ENCODE measurements at regions not wholly inside any gene's neighbourhood (a gene's known extent, or its start where the extent isn't known, plus 50 kb on each side); places are given as distances from the start of the nearest gene placed in this dataset.

- no peaks in the 10 kb centered on the region for H3K9me3 ChIP-seq
- DNase-seq = no peak
- no peak for TF ChIP-seq CTCF (IDR thresholded peaks at IDR 0.05)
- ATAC-seq = no peak
- no peaks in the 10 kb centered on the region for H3K36me3 ChIP-seq
- no peaks in the 10 kb centered on the region for H3K27me3 ChIP-seq (ENCODE audit: low read depth)
- no peaks in the 10 kb centered on the region for H3K4me1 ChIP-seq
- H3K27ac ChIP-seq = no peak overlapping the region
- intact Hi-C loops (cut with DNase I) = no loop called here
- no peak overlapping the region for H3K4me3 ChIP-seq
Observed at GRCh38 chr2:81894451-81894990, 1590.0 kb upstream of the LRRTM1 start.

- intact Hi-C loops (cut with DNase I) = no loop called here
- no peak overlapping the region for H3K27ac ChIP-seq
- no peaks in the 10 kb centered on the region for H3K9me3 ChIP-seq
- no peaks in the 10 kb centered on the region for H3K4me1 ChIP-seq
- no peaks in the 10 kb centered on the region for H3K27me3 ChIP-seq (ENCODE audit: low read depth)
- H3K36me3 ChIP-seq = no peaks in the 10 kb centered on the region
- ATAC-seq (no peak), DNase-seq (no peak)
- H3K4me3 ChIP-seq = no peak overlapping the region
- TF ChIP-seq CTCF (IDR thresholded peaks at IDR 0.05) = no peak
Observed at GRCh38 chr2:81876624-81877023, 1572.1 kb upstream of the LRRTM1 start.

GRCh38 chr2:81872006-81872405, 1567.5 kb upstream of the LRRTM1 start:
- ATAC-seq (no peak), DNase-seq (no peak)
- no peaks in the 10 kb centered on the region for H3K4me1 ChIP-seq
- no peaks in the 10 kb centered on the region for H3K9me3 ChIP-seq
- H3K4me3 ChIP-seq = no peak overlapping the region
- no peaks in the 10 kb centered on the region for H3K36me3 ChIP-seq
- no peak overlapping the region for H3K27ac ChIP-seq
- intact Hi-C loops (cut with DNase I) = no loop called here
- TF ChIP-seq CTCF (IDR thresholded peaks at IDR 0.05) = no peak
- no peaks in the 10 kb centered on the region for H3K27me3 ChIP-seq (ENCODE audit: low read depth)

GRCh38 chr2:81870119-81870518, 1565.6 kb upstream of the LRRTM1 start:
- DNase-seq (no peak), ATAC-seq (no peak)
- H3K27me3 ChIP-seq (ENCODE audit: low read depth) = no peaks in the 10 kb centered on the region
- TF ChIP-seq CTCF (IDR thresholded peaks at IDR 0.05) = no peak
- no peak overlapping the region for H3K4me3 ChIP-seq
- no peak overlapping the region for H3K27ac ChIP-seq
- H3K9me3 ChIP-seq = no peaks in the 10 kb centered on the region
- no peaks in the 10 kb centered on the region for H3K4me1 ChIP-seq
- intact Hi-C loops (cut with DNase I) = no loop called here
- H3K36me3 ChIP-seq = no peaks in the 10 kb centered on the region

GRCh38 chr2:81858998-81859397, 1554.4 kb upstream of the LRRTM1 start:
- Histone ChIP-seq H3K9me3 (no peaks in the 10 kb centered on the region), H3K27ac (no peak overlapping the region), H3K36me3 (no peaks in the 10 kb centered on the region), H3K4me3 (no peak overlapping the region), H3K4me1 (no peaks in the 10 kb centered on the region), H3K27me3 (ENCODE audit: low read depth) (no peaks in the 10 kb centered on the region)
- DNase-seq (no peak), ATAC-seq (no peak)
- TF ChIP-seq CTCF (IDR thresholded peaks at IDR 0.05) = no peak
- intact Hi-C loops (cut with DNase I) = no loop called here

GRCh38 chr2:81853341-81853740, 1548.8 kb upstream of the LRRTM1 start:
- H3K9me3 ChIP-seq = no peaks in the 10 kb centered on the region
- intact Hi-C loops (cut with DNase I) = no loop called here
- TF ChIP-seq CTCF (IDR thresholded peaks at IDR 0.05) = no peak
- DNase-seq (no peak), ATAC-seq (no peak)
- H3K27me3 ChIP-seq (ENCODE audit: low read depth) = no peaks in the 10 kb centered on the region
- no peak overlapping the region for H3K4me3 ChIP-seq
- H3K36me3 ChIP-seq = no peaks in the 10 kb centered on the region
- H3K27ac ChIP-seq = no peak overlapping the region
- no peaks in the 10 kb centered on the region for H3K4me1 ChIP-seq
